ENCODE measurements at regions not wholly inside any gene's neighbourhood (a gene's known extent, or its start where the extent isn't known, plus 50 kb on each side); places are given as distances from the start of the nearest gene placed in this dataset.

DNA sequence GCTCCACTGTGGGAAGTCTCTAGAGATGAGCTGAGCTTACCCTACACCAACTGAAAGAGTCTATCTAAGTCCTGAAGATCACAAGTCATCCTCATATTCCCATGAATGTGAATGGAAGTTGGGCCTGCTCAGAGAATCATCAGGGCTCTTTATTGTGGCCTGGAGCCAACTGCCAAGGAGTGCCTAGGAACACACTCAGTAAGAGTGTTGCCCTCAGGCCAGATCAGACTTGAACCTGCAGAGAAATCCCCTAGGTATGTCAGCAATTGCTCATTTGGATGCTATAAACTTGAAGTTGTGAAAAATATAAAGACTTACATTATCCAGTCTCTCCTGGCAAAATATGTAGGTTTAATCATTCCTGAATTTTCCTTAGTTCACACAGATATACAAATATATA lies 1070.2 kb downstream of the EFNB2 start:
- TF ChIP-seq YY1 (IDR thresholded peaks at IDR 0.05; ENCODE audit: insufficient read depth, insufficient read length) (no peak), ZNF274 (IDR thresholded peaks at IDR 0.05; ENCODE audit: low read depth, low read length) (no peak)
